Skeletal muscle satellite cell (primary cell): ENCODE measurements at regions not wholly inside any gene's neighbourhood (a gene's known extent, or its start where the extent isn't known, plus 50 kb on each side); places are given as distances from the start of the nearest gene placed in this dataset.

ENCODE experiments used
- H3K27me3 ChIP-seq: 2 replicates; pipeline ENCODE4 v1.7.0; 2013; ENCODE audit warnings: low read length; ENCODE audit not compliant: control insufficient read depth, insufficient read depth
- H3K36me3 ChIP-seq: 2 replicates; pipeline ENCODE4 v1.7.0; 2013; ENCODE audit warnings: mild to moderate bottlenecking, control low read depth, low read length; ENCODE audit not compliant: insufficient read depth
- H3K4me1 ChIP-seq: 2 replicates; pipeline ENCODE4 v1.7.0; 2013; ENCODE audit warnings: low read length; ENCODE audit not compliant: control insufficient read depth, insufficient read depth
- H3K4me2 ChIP-seq: 2 replicates; pipeline ENCODE4 v1.7.0; 2013; ENCODE audit warnings: mild to moderate bottlenecking, low read length
- H3K4me3 ChIP-seq: 2 replicates; pipeline ENCODE4 v1.7.0; 2013; ENCODE audit warnings: low read length
- H3K9ac ChIP-seq: 2 replicates; pipeline ENCODE4 v1.7.0; 2013; ENCODE audit warnings: mild to moderate bottlenecking, low read depth, low read length, moderate library complexity
- H3K9me3 ChIP-seq: replicated peaks from 2 replicates; pipeline ENCODE4 v1.7.0; 2013; ENCODE audit warnings: mild to moderate bottlenecking, control low read depth, low read length
- small RNA-seq: library from RNA; depleted of rRNA; stranded (forward); fragments of <200 nt; gene quantifications from one replicate; pipeline ENCODE3, GENCODE V24; 2012

DNA sequence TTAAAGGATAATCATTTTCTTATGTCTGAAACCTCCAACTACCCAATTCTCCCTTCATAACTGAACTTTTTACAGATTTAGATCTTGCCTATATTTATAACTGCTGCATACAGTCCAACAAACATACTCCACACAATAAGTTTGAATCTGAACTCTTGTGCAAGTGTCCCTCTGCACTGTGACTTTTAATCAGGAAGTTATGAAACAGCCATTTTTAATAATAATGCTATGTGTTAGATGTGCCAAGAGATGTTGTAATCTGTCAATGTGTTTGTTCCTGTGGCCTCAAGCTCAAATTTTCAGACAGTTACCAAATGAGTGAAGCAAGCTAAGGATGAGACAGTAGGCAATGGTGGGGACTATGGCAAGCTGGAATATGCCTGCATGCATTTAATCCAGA lies 57.6 kb upstream of the MTAP start:
- Histone ChIP-seq H3K36me3 (no peaks in the 10 kb centered on the region), H3K4me2 (no peak overlapping the region), H3K4me1 (peaks cover 12% of the 10 kb centered on the region), H3K4me3 (no peak overlapping the region), H3K27me3 (no peaks in the 10 kb centered on the region), H3K9ac (no peak overlapping the region), H3K9me3 (no peaks in the 10 kb centered on the region)

DNA sequence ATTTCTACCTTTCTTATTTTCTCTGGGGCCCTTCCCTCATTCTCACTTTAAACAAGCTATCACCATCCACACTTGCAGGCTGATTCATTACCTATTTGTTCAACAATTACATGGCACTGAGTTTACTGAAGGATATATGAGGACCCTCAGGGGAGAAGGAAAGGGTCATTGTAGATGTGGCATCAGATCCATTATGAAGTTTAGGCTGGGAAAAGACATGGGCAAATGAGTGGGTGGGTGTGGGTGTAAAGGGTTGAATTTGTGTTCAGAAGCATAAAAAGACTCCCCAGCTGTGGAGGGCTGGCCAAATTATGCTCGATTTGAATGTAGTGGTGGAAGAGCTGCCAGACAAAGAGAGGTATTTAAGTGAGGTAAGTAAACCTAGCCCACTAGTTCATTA lies 55.9 kb upstream of the MTAP start:
- H3K27me3 ChIP-seq, result no peaks in the 10 kb centered on the region
- no peaks in the 10 kb centered on the region for H3K9me3 ChIP-seq
- no peak overlapping the region for H3K9ac ChIP-seq
- H3K4me3 ChIP-seq, result no peak overlapping the region
- H3K4me1 ChIP-seq, result peaks cover 14% of the 10 kb centered on the region
- H3K4me2 ChIP-seq, result no peak overlapping the region
- H3K36me3 ChIP-seq, result no peaks in the 10 kb centered on the region

DNA sequence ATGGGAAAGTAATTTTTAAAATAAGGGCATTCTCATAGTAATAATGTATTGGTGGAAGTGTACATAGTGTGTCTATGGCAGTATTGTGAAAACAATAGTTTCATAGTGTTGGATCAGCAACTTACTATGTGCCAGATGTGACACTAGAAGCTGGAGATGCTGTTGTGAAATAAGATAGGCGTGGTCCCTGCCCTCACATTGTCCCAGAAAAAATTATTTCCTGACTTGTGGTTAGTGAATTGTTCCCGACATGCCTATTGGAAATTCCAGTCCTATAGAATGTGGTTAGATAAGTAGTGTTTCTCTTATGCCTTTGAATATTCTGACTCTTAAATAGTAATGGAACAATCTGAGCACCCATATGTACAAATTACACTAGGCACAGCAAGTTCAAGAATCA lies 55.3 kb upstream of the MTAP start:
- no peaks in the 10 kb centered on the region for H3K9me3 ChIP-seq
- no peaks in the 10 kb centered on the region for H3K36me3 ChIP-seq
- H3K9ac ChIP-seq, result no peak overlapping the region
- no peaks in the 10 kb centered on the region for H3K27me3 ChIP-seq
- no peak overlapping the region for H3K4me3 ChIP-seq
- no peak overlapping the region for H3K4me2 ChIP-seq
- peaks cover 14% of the 10 kb centered on the region for H3K4me1 ChIP-seq

DNA sequence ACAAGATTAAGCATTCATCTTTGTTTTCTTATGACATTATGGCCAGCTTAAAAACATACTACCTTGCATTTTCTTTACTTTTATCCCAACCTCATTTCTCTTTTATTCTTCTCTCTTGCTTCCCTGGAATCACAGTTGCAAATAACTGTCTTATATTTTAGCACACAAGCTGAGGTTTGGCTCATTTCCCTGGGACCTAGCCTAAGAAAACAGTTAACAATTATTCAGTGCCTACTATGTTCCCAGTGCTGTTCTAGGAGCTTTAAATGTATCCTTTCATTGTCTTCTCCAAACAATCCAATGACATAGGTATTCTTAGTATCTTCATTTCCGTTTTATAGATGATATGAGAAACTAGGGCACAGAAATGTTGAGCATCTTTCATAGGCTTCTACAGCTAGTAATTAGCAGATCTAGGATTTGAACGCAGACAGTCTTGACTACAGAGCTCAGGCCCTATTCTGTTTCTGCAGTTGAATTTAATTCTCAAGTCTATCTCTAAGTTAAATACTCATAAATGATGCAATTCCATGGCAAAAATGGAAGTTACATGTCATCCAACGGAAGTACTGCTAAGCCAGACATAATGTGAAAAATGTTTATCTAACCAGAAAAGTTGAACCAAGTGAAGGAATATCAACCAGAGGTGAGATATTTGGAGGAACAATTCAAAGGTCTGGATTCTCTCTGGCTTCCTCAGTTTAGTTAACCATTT lies 52.3 kb upstream of the MTAP start:
- no peak overlapping the region for H3K9ac ChIP-seq
- H3K4me2 ChIP-seq, result no peak overlapping the region
- no peaks in the 10 kb centered on the region for H3K9me3 ChIP-seq
- no peaks in the 10 kb centered on the region for H3K36me3 ChIP-seq
- peaks cover 7% of the 10 kb centered on the region for H3K4me1 ChIP-seq
- H3K4me3 ChIP-seq, result no peak overlapping the region
- H3K27me3 ChIP-seq, result no peaks in the 10 kb centered on the region

DNA sequence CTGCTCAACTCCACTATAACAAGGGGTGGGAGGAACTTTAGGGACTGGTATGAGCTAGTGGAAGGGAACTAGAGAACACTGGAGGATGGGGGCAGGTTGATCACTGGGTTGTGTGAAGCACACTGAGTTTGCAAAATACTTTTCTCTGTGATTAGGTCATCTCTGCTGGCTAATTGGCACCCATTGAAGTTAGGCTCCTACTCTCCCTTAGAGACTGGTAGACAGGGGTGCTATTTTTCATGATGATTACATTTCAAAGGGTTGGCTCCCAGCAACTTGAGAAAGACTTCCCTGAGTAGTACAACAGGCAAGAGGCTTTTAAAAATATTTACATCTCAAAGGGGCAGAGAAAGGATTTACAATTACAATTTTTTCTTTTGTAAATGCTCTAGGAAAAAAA lies 50.4 kb upstream of the MTAP start:
- no peak overlapping the region for H3K4me3 ChIP-seq
- H3K9ac ChIP-seq, result no peak overlapping the region
- peaks cover 6% of the 10 kb centered on the region for H3K4me1 ChIP-seq
- H3K4me2 ChIP-seq, result no peak overlapping the region
- no peaks in the 10 kb centered on the region for H3K9me3 ChIP-seq
- H3K27me3 ChIP-seq, result no peaks in the 10 kb centered on the region
- H3K36me3 ChIP-seq, result no peaks in the 10 kb centered on the region

Small RNA genes lying in the stretch of these regions (small RNA-seq; reads per million reads assigned to genes)
- 0.21 reads per million for gene RN7SL151P
